NCI-H2227 (cell line): ENCODE measurements at regions not wholly inside any gene's neighbourhood (a gene's known extent, or its start where the extent isn't known, plus 50 kb on each side); places are given as distances from the start of the nearest gene placed in this dataset.
"Not testable (repeated sequence)": the region's sequence is repeated elsewhere in the genome, so short reads cannot be mapped to it uniquely, and the experiment has no call there.

ENCODE experiments used
- DNase-seq: peaks from one replicate; lab custom pipeline; 2025; ENCODE audit not compliant: unreplicated experiment; lab: John Stamatoyannopoulos, UW

GRCh38 chr2:90209009-90209408, 1517.5 kb downstream of the RPIA start:
- no peak for DNase-seq

- no peak for DNase-seq
Measured at GRCh38 chr2:90209806-90210205, 1518.3 kb downstream of the RPIA start.

GRCh38 chr2:90215880-90216279, 1524.4 kb downstream of the RPIA start:
- not testable (repeated sequence) for DNase-seq

GRCh38 chr2:90216801-90217200, 1525.3 kb downstream of the RPIA start:
- not testable (repeated sequence) for DNase-seq

- not testable (repeated sequence) for DNase-seq
Measured at GRCh38 chr2:90218534-90218933, 1527.1 kb downstream of the RPIA start.

- DNase-seq, result not testable (repeated sequence)
Measured at GRCh38 chr2:90220623-90221299, 1529.3 kb downstream of the RPIA start.

GRCh38 chr2:90221300-90221651, 1529.8 kb downstream of the RPIA start:
- DNase-seq, result no peak

- DNase-seq, result not testable (repeated sequence)
Measured at GRCh38 chr2:90224767-90225166, 1533.3 kb downstream of the RPIA start.

GRCh38 chr2:90226465-90227072, 1535.1 kb downstream of the RPIA start:
- DNase-seq, result not testable (repeated sequence)

GRCh38 chr2:90231199-90231598, 1539.7 kb downstream of the RPIA start:
- not testable (repeated sequence) for DNase-seq

- not testable (repeated sequence) for DNase-seq
Measured at GRCh38 chr2:90235452-90235851, 1544.0 kb downstream of the RPIA start.

GRCh38 chr2:90237923-90238361, 1546.5 kb downstream of the RPIA start:
- peak; percentile 52 for DNase-seq

- not testable (repeated sequence) for DNase-seq
Measured at GRCh38 chr2:90238505-90239230, 1547.2 kb downstream of the RPIA start.

GRCh38 chr2:90239769-90240168, 1548.3 kb downstream of the RPIA start:
- not testable (repeated sequence) for DNase-seq

- DNase-seq, result not testable (repeated sequence)
Measured at GRCh38 chr2:90244902-90245765, 1553.7 kb downstream of the RPIA start.

GRCh38 chr2:90248400-90248799, 1556.9 kb downstream of the RPIA start:
- not testable (repeated sequence) for DNase-seq

GRCh38 chr2:90250350-90250749, 1558.9 kb downstream of the RPIA start:
- not testable (repeated sequence) for DNase-seq

- DNase-seq, result not testable (repeated sequence)
Measured at GRCh38 chr2:90251576-90251975, 1560.1 kb downstream of the RPIA start.

- DNase-seq, result not testable (repeated sequence)
Measured at GRCh38 chr2:90253306-90253705, 1561.8 kb downstream of the RPIA start.

GRCh38 chr2:90266888-90267287, 1575.4 kb downstream of the RPIA start:
- DNase-seq, result not testable (repeated sequence)

- DNase-seq, result not testable (repeated sequence)
Measured at GRCh38 chr2:90287751-90288150, 1596.3 kb downstream of the RPIA start.
